BLaER1 (cell line): ENCODE measurements at regions not wholly inside any gene's neighbourhood (a gene's known extent, or its start where the extent isn't known, plus 50 kb on each side); places are given as distances from the start of the nearest gene placed in this dataset.

ENCODE experiments used
- H3K27ac ChIP-seq: shearing (Covaris generic); formaldehyde crosslinking; 2 replicates; pipeline ENCODE4 v1.8.1; 2022
- H3K27me3 ChIP-seq: shearing (Covaris generic); formaldehyde crosslinking; 2 replicates; pipeline ENCODE4 v1.8.1; 2022
- H3K36me3 ChIP-seq: shearing (Covaris generic); formaldehyde crosslinking; 2 replicates; pipeline ENCODE4 v1.8.1; 2022
- H3K4me1 ChIP-seq: shearing (Covaris generic); formaldehyde crosslinking; 2 replicates; pipeline ENCODE4 v1.8.1; 2022
- H3K4me2 ChIP-seq: shearing (Covaris generic); formaldehyde crosslinking; 2 replicates; pipeline ENCODE4 v1.8.1; 2022
- H3K4me3 ChIP-seq: shearing (Covaris generic); formaldehyde crosslinking; 2 replicates; pipeline ENCODE4 v1.8.1; 2022
- H3K9ac ChIP-seq: shearing (Covaris generic); formaldehyde crosslinking; 2 replicates; pipeline ENCODE4 v1.8.1; 2022
- H3K9me3 ChIP-seq: shearing (Covaris generic); formaldehyde crosslinking; 2 replicates; pipeline ENCODE4 v1.8.1; 2022
- H4K20me1 ChIP-seq: shearing (Covaris generic); formaldehyde crosslinking; 2 replicates; pipeline ENCODE4 v1.8.1; 2022
- Cebpa-rat ChIP-seq: shearing (Covaris generic); IDR thresholded peaks from 2 replicates; pipeline ENCODE4 v1.8.1; 2022

- Histone ChIP-seq H3K4me1 (no peaks in the 10 kb centered on the region), H3K27me3 (no peaks in the 10 kb centered on the region), H3K9ac (no peak overlapping the region), H4K20me1 (no peaks in the 10 kb centered on the region), H3K27ac (no peak overlapping the region), H3K36me3 (no peaks in the 10 kb centered on the region), H3K4me3 (no peak overlapping the region), H3K4me2 (no peak overlapping the region), H3K9me3 (no peaks in the 10 kb centered on the region)
- no peak for TF ChIP-seq Cebpa-rat
Measured at GRCh38 chr4:42344749-42345148, 52.5 kb upstream of the SHISA3 start.

- Histone ChIP-seq H3K9ac (no peak overlapping the region), H4K20me1 (no peaks in the 10 kb centered on the region), H3K4me2 (no peak overlapping the region), H3K4me3 (no peak overlapping the region), H3K36me3 (no peaks in the 10 kb centered on the region), H3K27me3 (no peaks in the 10 kb centered on the region), H3K4me1 (no peaks in the 10 kb centered on the region), H3K9me3 (0 out of 2 replicates have a peak, but pooled peaks cover 1% of the 10 kb centered on the region), H3K27ac (no peak overlapping the region)
- TF ChIP-seq Cebpa-rat = no peak
Measured at GRCh38 chr4:42345962-42346544, 51.2 kb upstream of the SHISA3 start.

GRCh38 chr4:42347076-42347475, 50.2 kb upstream of the SHISA3 start:
- 0 out of 2 replicates have a peak, but pooled peaks cover 4% of the 10 kb centered on the region for H3K9me3 ChIP-seq
- no peaks in the 10 kb centered on the region for H3K27me3 ChIP-seq
- H3K9ac ChIP-seq = no peak overlapping the region
- no peak overlapping the region for H3K4me2 ChIP-seq
- H3K4me1 ChIP-seq = no peaks in the 10 kb centered on the region
- H4K20me1 ChIP-seq = no peaks in the 10 kb centered on the region
- H3K27ac ChIP-seq = no peak overlapping the region
- TF ChIP-seq Cebpa-rat = no peak
- no peaks in the 10 kb centered on the region for H3K36me3 ChIP-seq
- no peak overlapping the region for H3K4me3 ChIP-seq
